ENCODE measurements at regions not wholly inside any gene's neighbourhood (a gene's known extent, or its start where the extent isn't known, plus 50 kb on each side); places are given as distances from the start of the nearest gene placed in this dataset.
A peak's percentile ranks its signal among the peaks of the same experiment; 100 is the strongest.

GRCh38 chr11:72519220-72519881 lies 85.0 kb upstream of the CLPB start:
- H3K4me3 Mint-ChIP-seq = peak overlapping the region; percentile 63 to 86
- TF ChIP-seq, protein P1, sequence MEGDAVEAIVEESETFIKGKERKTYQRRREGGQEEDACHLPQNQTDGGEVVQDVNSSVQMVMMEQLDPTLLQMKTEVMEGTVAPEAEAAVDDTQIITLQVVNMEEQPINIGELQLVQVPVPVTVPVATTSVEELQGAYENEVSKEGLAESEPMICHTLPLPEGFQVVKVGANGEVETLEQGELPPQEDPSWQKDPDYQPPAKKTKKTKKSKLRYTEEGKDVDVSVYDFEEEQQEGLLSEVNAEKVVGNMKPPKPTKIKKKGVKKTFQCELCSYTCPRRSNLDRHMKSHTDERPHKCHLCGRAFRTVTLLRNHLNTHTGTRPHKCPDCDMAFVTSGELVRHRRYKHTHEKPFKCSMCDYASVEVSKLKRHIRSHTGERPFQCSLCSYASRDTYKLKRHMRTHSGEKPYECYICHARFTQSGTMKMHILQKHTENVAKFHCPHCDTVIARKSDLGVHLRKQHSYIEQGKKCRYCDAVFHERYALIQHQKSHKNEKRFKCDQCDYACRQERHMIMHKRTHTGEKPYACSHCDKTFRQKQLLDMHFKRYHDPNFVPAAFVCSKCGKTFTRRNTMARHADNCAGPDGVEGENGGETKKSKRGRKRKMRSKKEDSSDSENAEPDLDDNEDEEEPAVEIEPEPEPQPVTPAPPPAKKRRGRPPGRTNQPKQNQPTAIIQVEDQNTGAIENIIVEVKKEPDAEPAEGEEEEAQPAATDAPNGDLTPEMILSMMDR (IDR thresholded peaks at IDR 0.05) = no peak
- peaks cover 0 to 7% (median 0%) of the 10 kb centered on the region in 7 donors for H3K9me3 Mint-ChIP-seq
- peaks cover 1 to 11% (median 3%) of the 10 kb centered on the region in 3 donors for H3K27me3 Mint-ChIP-seq (ENCODE audit: low read depth in 3 of 3)
- Histone ChIP-seq H3K9ac (ENCODE audit: insufficient read depth, low read length, poor library complexity, severe bottlenecking) (peak overlapping the region; percentile 48), H4K20me1 (ENCODE audit: insufficient read depth, low read length) (no peaks in the 10 kb centered on the region), H3K36me3 (replicated peaks in 1 of 2; ENCODE audit: control insufficient read depth in 1 of 2, insufficient read depth in 2 of 2, low read length in 2 of 2) (no peaks in the 10 kb centered on the region), H3K27me3 (ENCODE audit: control insufficient read depth in 2 of 2, insufficient read depth in 2 of 2, low read length in 2 of 2) (no peaks in the 10 kb centered on the region), H2AFZ (ENCODE audit: insufficient read depth, low read depth, low read length, poor library complexity, severe bottlenecking) (peak overlapping the region; percentile 57), H3K4me1 (ENCODE audit: control insufficient read depth in 1 of 2, insufficient read depth in 2 of 2, low read length in 2 of 2) (peaks cover 2 to 9% of the 10 kb centered on the region in 2 donors), H3K9me3 (replicated peaks in 1 of 2; ENCODE audit: control insufficient read depth in 1 of 2, insufficient read depth in 1 of 2, low read length in 2 of 2) (no peaks in the 10 kb centered on the region), H3K79me2 (ENCODE audit: insufficient read depth, low read length) (no peaks in the 10 kb centered on the region), H3K27ac (ENCODE audit: low read depth in 1 of 2, low read length in 2 of 2) (peak overlapping the region in 1 of 2 donors; percentile 3), H3K4me3 (replicated peaks in 1 of 3; ENCODE audit: low read depth in 2 of 3, low read length in 3 of 3) (peak overlapping the region; percentile 9 to 56 (median 35)), H3K4me2 (replicated peaks; ENCODE audit: extremely low read depth, low read length, poor library complexity, severe bottlenecking) (peak overlapping the region; percentile 57)
- WGBS (ENCODE audit: insufficient coverage) = 35% methylated on average over 6 of the region's 8 CpGs
- intact Hi-C loops (cut with micrococcal nuclease) = no loop called here
- H3K4me1 Mint-ChIP-seq = peaks cover 11% of the 10 kb centered on the region
- no peak overlapping the region for H3K27ac Mint-ChIP-seq
- H3K36me3 Mint-ChIP-seq = no peaks in the 10 kb centered on the region
- DNase-seq = no peak

DNA sequence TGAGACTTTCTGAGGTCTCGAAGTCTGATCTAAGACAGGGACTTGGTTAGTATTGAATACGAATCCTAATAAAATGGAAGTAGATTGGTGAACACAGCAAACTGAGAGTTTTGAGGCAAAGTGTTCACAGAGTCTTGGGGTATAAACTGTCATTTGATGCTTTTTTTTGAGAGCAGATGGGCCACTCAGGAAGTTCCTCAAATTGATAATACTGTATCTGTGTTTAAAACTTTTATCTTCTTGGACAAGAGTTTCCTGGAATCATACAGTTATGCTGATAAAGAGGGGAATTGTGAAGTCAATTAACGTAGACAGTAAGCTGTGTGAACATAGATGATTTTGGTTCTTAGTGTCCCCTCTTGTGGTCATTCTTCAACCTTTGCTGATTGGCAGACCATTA lies 80.0 kb upstream of the CLPB start:
- Mint-ChIP-seq H3K36me3 (no peaks in the 10 kb centered on the region), H3K4me1 (peaks cover 4% of the 10 kb centered on the region), H3K4me3 (no peak overlapping the region), H3K27ac (no peak overlapping the region), H3K27me3 (ENCODE audit: low read depth in 3 of 3) (peaks cover 6 to 11% (median 8%) of the 10 kb centered on the region in 3 donors), H3K9me3 (peaks cover 19 to 44% (median 34%) of the 10 kb centered on the region in 7 donors)
- H3K27me3 ChIP-seq (ENCODE audit: control insufficient read depth in 2 of 2, insufficient read depth in 2 of 2, low read length in 2 of 2) = no peaks in the 10 kb centered on the region
- H3K9ac ChIP-seq (ENCODE audit: insufficient read depth, low read length, poor library complexity, severe bottlenecking) = no peak overlapping the region
- no peaks in the 10 kb centered on the region for H3K79me2 ChIP-seq (ENCODE audit: insufficient read depth, low read length)
- intact Hi-C loops (cut with micrococcal nuclease) = no loop called here
- no peak for DNase-seq
- TF ChIP-seq, protein P1 (IDR thresholded peaks at IDR 0.05) = no peak
- peaks cover 0 to 6% of the 10 kb centered on the region in 2 donors for H3K4me1 ChIP-seq (ENCODE audit: control insufficient read depth in 1 of 2, insufficient read depth in 2 of 2, low read length in 2 of 2)
- peaks cover 20 to 27% of the 10 kb centered on the region in 2 donors for H3K9me3 ChIP-seq (replicated peaks in 1 of 2; ENCODE audit: control insufficient read depth in 1 of 2, insufficient read depth in 1 of 2, low read length in 2 of 2)
- no peak overlapping the region for H3K27ac ChIP-seq (ENCODE audit: low read depth in 1 of 2, low read length in 2 of 2)
- WGBS (ENCODE audit: insufficient coverage) = 100% methylated on average over 2 of the region's 3 CpGs
- H4K20me1 ChIP-seq (ENCODE audit: insufficient read depth, low read length) = no peaks in the 10 kb centered on the region
- no peak overlapping the region for H3K4me2 ChIP-seq (replicated peaks; ENCODE audit: extremely low read depth, low read length, poor library complexity, severe bottlenecking)
- no peaks in the 10 kb centered on the region for H3K36me3 ChIP-seq (replicated peaks in 1 of 2; ENCODE audit: control insufficient read depth in 1 of 2, insufficient read depth in 2 of 2, low read length in 2 of 2)
- H2AFZ ChIP-seq (ENCODE audit: insufficient read depth, low read depth, low read length, poor library complexity, severe bottlenecking) = no peak overlapping the region
- no peak overlapping the region for H3K4me3 ChIP-seq (replicated peaks in 1 of 3; ENCODE audit: low read depth in 2 of 3, low read length in 3 of 3)
